ENCODE measurements at regions not wholly inside any gene's neighbourhood (a gene's known extent, or its start where the extent isn't known, plus 50 kb on each side); places are given as distances from the start of the nearest gene placed in this dataset.
"Not testable (repeated sequence)": the region's sequence is repeated elsewhere in the genome, so short reads cannot be mapped to it uniquely, and the experiment has no call there.

- Histone ChIP-seq H3K4me1 (ENCODE audit: insufficient read depth, low read length, severe bottlenecking) (no peaks in the 10 kb centered on the region), H3K9ac (ENCODE audit: low read length) (no peak overlapping the region), H3K36me3 (ENCODE audit: insufficient read depth, low read length) (no peaks in the 10 kb centered on the region), H3K4me3 (ENCODE audit: low read depth, low read length, poor library complexity, severe bottlenecking) (no peak overlapping the region), H3K79me2 (ENCODE audit: insufficient read depth, low read length) (no peaks in the 10 kb centered on the region), H3K27me3 (ENCODE audit: insufficient read depth, low read length) (no peaks in the 10 kb centered on the region), H3K9me3 (ENCODE audit: low read length) (0 out of 2 replicates have a peak, but pooled peaks cover 2% of the 10 kb centered on the region), H4K20me1 (ENCODE audit: insufficient read depth, low read length) (no peaks in the 10 kb centered on the region), H3K4me2 (ENCODE audit: low read length) (no peak overlapping the region), H3K27ac (ENCODE audit: low read depth, low read length, poor library complexity, severe bottlenecking) (no peak overlapping the region), H3K9me2 (ENCODE audit: low read depth, low read length) (no peaks in the 10 kb centered on the region), H2AFZ (ENCODE audit: low read length) (no peak overlapping the region), H3F3A (ENCODE audit: insufficient read depth, low read length) (no peaks in the 10 kb centered on the region)
- TF ChIP-seq EZH2 (IDR thresholded peaks at IDR 0.05; ENCODE audit: borderline replicate concordance, low read length), result no peak
These were observed 248.9 kb downstream of the S1PR1 start for GRCh38 chr1:101485712-101486111.

- H3K36me3 ChIP-seq (ENCODE audit: insufficient read depth, low read length); H3K4me2 ChIP-seq (ENCODE audit: low read length); H2AFZ ChIP-seq (ENCODE audit: low read length); H3F3A ChIP-seq (ENCODE audit: insufficient read depth, low read length); H3K9me3 ChIP-seq (ENCODE audit: low read length); H3K9ac ChIP-seq (ENCODE audit: low read length); H3K4me1 ChIP-seq (ENCODE audit: insufficient read depth, low read length, severe bottlenecking); H4K20me1 ChIP-seq (ENCODE audit: insufficient read depth, low read length); H3K27me3 ChIP-seq (ENCODE audit: insufficient read depth, low read length); H3K9me2 ChIP-seq (ENCODE audit: low read depth, low read length); H3K79me2 ChIP-seq (ENCODE audit: insufficient read depth, low read length); H3K4me3 ChIP-seq (ENCODE audit: low read depth, low read length, poor library complexity, severe bottlenecking); H3K27ac ChIP-seq (ENCODE audit: low read depth, low read length, poor library complexity, severe bottlenecking): not testable (repeated sequence)
These were observed 255.3 kb downstream of the S1PR1 start for GRCh38 chr1:101492144-101492543.

DNA sequence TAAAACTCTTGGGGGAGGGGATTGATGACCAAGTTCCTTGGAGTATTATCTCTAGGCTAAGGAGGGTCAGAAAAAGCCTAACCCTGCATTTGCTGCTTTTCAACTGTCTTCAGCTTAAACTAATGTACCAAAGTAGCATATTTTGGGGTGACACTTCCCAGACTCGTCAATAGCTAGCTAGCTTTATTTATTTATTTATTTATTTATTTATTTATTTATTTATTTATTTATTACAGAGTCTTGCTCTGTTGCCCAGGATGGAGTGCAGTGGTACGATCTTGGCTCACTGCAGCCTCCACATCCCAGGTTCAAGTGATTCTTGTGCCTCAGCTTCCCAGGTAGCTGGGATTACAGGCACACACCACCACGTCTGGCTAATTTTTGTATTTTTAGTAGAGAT, 257.1 kb downstream of the S1PR1 start:
- not testable (repeated sequence) for H3K4me1 ChIP-seq (ENCODE audit: insufficient read depth, low read length, severe bottlenecking); H3K9me3 ChIP-seq (ENCODE audit: low read length); H4K20me1 ChIP-seq (ENCODE audit: insufficient read depth, low read length); H3K79me2 ChIP-seq (ENCODE audit: insufficient read depth, low read length); H2AFZ ChIP-seq (ENCODE audit: low read length); H3K27ac ChIP-seq (ENCODE audit: low read depth, low read length, poor library complexity, severe bottlenecking); H3K9me2 ChIP-seq (ENCODE audit: low read depth, low read length); H3F3A ChIP-seq (ENCODE audit: insufficient read depth, low read length); H3K4me2 ChIP-seq (ENCODE audit: low read length); H3K27me3 ChIP-seq (ENCODE audit: insufficient read depth, low read length); H3K36me3 ChIP-seq (ENCODE audit: insufficient read depth, low read length); H3K4me3 ChIP-seq (ENCODE audit: low read depth, low read length, poor library complexity, severe bottlenecking); H3K9ac ChIP-seq (ENCODE audit: low read length)

- H3K4me1 ChIP-seq (ENCODE audit: insufficient read depth, low read length, severe bottlenecking), result no peaks in the 10 kb centered on the region
- no peak overlapping the region for H3K27ac ChIP-seq (ENCODE audit: low read depth, low read length, poor library complexity, severe bottlenecking)
- no peak overlapping the region for H3K4me2 ChIP-seq (ENCODE audit: low read length)
- no peaks in the 10 kb centered on the region for H4K20me1 ChIP-seq (ENCODE audit: insufficient read depth, low read length)
- no peaks in the 10 kb centered on the region for H3K79me2 ChIP-seq (ENCODE audit: insufficient read depth, low read length)
- no peak overlapping the region for H3K9ac ChIP-seq (ENCODE audit: low read length)
- H3K9me2 ChIP-seq (ENCODE audit: low read depth, low read length), result no peaks in the 10 kb centered on the region
- no peaks in the 10 kb centered on the region for H3F3A ChIP-seq (ENCODE audit: insufficient read depth, low read length)
- H3K4me3 ChIP-seq (ENCODE audit: low read depth, low read length, poor library complexity, severe bottlenecking), result no peak overlapping the region
- no peak overlapping the region for H2AFZ ChIP-seq (ENCODE audit: low read length)
- no peaks in the 10 kb centered on the region for H3K36me3 ChIP-seq (ENCODE audit: insufficient read depth, low read length)
- no peak for TF ChIP-seq EZH2 (IDR thresholded peaks at IDR 0.05; ENCODE audit: borderline replicate concordance, low read length)
- TF ChIP-seq, protein P1, sequence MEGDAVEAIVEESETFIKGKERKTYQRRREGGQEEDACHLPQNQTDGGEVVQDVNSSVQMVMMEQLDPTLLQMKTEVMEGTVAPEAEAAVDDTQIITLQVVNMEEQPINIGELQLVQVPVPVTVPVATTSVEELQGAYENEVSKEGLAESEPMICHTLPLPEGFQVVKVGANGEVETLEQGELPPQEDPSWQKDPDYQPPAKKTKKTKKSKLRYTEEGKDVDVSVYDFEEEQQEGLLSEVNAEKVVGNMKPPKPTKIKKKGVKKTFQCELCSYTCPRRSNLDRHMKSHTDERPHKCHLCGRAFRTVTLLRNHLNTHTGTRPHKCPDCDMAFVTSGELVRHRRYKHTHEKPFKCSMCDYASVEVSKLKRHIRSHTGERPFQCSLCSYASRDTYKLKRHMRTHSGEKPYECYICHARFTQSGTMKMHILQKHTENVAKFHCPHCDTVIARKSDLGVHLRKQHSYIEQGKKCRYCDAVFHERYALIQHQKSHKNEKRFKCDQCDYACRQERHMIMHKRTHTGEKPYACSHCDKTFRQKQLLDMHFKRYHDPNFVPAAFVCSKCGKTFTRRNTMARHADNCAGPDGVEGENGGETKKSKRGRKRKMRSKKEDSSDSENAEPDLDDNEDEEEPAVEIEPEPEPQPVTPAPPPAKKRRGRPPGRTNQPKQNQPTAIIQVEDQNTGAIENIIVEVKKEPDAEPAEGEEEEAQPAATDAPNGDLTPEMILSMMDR (IDR thresholded peaks at IDR 0.05; ENCODE audit: low read length), result no peak
- no peaks in the 10 kb centered on the region for H3K27me3 ChIP-seq (ENCODE audit: insufficient read depth, low read length)
- no peaks in the 10 kb centered on the region for H3K9me3 ChIP-seq (ENCODE audit: low read length)
These were observed 259.3 kb downstream of the S1PR1 start for GRCh38 chr1:101496109-101496508.
